Lower lobe of right lung (tissue), 2 donors: ENCODE measurements at regions not wholly inside any gene's neighbourhood (a gene's known extent, or its start where the extent isn't known, plus 50 kb on each side); places are given as distances from the start of the nearest gene placed in this dataset.
"Not testable (repeated sequence)": the region's sequence is repeated elsewhere in the genome, so short reads cannot be mapped to it uniquely, and the experiment has no call there.

Experiments
- ATAC-seq, 2 donors: fragments of 200-7000 bp; cut with Tn5 transposase; one replicate each; pipeline ENCODE4 v1.9.1; 2020 to 2022; ENCODE audit warnings: mild to moderate bottlenecking in 2 of 2, moderate library complexity in 2 of 2
- DNase-seq: peaks from one replicate; pipeline ENCODE4 v3.0.0-alpha.2; 2020
- H3K27ac ChIP-seq: fragments of 200-600 bp; one replicate; pipeline ENCODE4 v1.8.0; 2022
- H3K27me3 ChIP-seq: fragments of 200-600 bp; one replicate; pipeline ENCODE4 v1.8.0; 2022; ENCODE audit warnings: low read depth
- H3K36me3 ChIP-seq: fragments of 200-600 bp; one replicate; pipeline ENCODE4 v1.8.0; 2022; ENCODE audit warnings: mild to moderate bottlenecking
- H3K4me1 ChIP-seq: fragments of 200-600 bp; one replicate; pipeline ENCODE4 v1.8.0; 2022
- H3K4me3 ChIP-seq: fragments of 200-600 bp; one replicate; pipeline ENCODE4 v1.8.0; 2022; ENCODE audit warnings: mild to moderate bottlenecking
- H3K9me3 ChIP-seq: fragments of 200-600 bp; one replicate; pipeline ENCODE4 v1.8.0; 2022
- intact Hi-C: fragments of 100-400 bp; cut with DNase I; formaldehyde crosslinking; loops from one replicate; pipeline ENCODE4 v1.11.0; 2022
- TF ChIP-seq, protein P1 (sequence below): fragments of 200-600 bp; IDR thresholded peaks from one replicate; pipeline ENCODE4 v1.8.0; 2022; ENCODE audit warnings: antibody characterized with exemption, mild to moderate bottlenecking
- donor health status: DM: no; HTN: yes; CAD: no; lungs with severe emphysema.

DNA sequence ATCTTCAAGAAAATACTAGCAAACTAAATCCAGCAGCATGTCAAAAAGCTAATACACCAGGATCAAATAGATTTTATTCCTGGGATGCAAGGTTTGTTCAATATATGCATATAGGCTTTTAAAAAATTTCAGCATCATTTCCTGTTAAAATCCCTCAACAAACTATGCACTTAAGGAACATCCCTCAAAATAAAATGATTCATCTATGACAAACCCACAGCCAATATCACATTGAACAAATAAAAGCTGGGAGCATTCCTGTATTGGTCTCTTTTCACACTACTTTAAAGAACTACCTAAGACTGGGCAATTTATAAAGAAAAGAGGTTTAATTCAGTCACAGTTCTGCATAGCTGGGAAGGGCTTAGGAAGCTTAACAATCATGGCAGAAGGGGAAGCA is 726.7 kb downstream of the GRXCR1 start:
- H3K4me1 ChIP-seq: no peaks in the 10 kb centered on the region
- no peak overlapping the region for H3K4me3 ChIP-seq
- TF ChIP-seq, protein P1, sequence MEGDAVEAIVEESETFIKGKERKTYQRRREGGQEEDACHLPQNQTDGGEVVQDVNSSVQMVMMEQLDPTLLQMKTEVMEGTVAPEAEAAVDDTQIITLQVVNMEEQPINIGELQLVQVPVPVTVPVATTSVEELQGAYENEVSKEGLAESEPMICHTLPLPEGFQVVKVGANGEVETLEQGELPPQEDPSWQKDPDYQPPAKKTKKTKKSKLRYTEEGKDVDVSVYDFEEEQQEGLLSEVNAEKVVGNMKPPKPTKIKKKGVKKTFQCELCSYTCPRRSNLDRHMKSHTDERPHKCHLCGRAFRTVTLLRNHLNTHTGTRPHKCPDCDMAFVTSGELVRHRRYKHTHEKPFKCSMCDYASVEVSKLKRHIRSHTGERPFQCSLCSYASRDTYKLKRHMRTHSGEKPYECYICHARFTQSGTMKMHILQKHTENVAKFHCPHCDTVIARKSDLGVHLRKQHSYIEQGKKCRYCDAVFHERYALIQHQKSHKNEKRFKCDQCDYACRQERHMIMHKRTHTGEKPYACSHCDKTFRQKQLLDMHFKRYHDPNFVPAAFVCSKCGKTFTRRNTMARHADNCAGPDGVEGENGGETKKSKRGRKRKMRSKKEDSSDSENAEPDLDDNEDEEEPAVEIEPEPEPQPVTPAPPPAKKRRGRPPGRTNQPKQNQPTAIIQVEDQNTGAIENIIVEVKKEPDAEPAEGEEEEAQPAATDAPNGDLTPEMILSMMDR: no peak
- no peaks in the 10 kb centered on the region for H3K27me3 ChIP-seq
- ATAC-seq: no peak
- DNase-seq: no peak
- no peak overlapping the region for H3K27ac ChIP-seq
- intact Hi-C loops: no loop called here
- H3K9me3 ChIP-seq: no peaks in the 10 kb centered on the region
- H3K36me3 ChIP-seq: no peaks in the 10 kb centered on the region

DNA sequence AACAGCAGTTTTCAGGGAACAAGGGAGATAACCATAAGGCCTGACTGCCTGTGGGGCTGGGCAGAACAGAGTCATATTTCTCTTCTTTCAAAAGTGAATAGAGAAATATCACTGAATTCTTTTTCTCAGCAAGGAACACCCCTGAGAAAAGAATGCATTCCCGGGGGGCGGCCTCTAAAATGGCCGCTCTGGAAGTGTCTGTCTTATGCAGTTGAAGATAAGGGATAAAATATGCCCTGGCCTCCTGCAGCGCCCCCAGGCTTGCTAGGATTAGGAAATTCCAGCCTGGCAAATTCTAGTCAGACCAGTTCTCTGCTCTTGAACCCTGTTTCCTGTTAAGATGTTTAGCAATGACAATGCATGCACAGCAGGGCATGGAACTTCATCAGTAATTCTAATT is 745.4 kb downstream of the GRXCR1 start:
- H3K36me3 ChIP-seq, H3K27ac ChIP-seq, H3K4me3 ChIP-seq, intact Hi-C loops, DNase-seq, ATAC-seq, H3K27me3 ChIP-seq, H3K4me1 ChIP-seq: not testable (repeated sequence)
- peaks cover 12% of the 10 kb centered on the region for H3K9me3 ChIP-seq

DNA sequence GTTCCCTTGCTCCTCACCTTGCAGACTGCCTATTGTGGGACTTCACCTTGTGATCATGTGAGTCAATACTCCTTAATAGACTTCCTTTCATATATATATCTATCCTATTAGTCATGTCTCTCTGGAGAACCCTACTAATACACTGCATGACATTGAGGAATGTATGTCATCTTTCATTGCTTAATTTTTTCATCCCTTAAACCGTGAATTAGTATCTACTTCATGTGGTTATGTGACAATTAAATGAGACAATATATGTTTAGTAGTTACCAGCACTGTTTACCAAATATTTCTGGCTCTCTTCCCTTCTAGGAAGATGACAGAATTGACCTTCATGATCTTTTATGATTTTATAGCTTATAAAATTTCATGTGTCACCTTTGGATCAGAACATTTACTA is 759.5 kb downstream of the GRXCR1 start:
- TF ChIP-seq, protein P1: no peak
- Histone ChIP-seq H3K27me3 (no peaks in the 10 kb centered on the region), H3K4me1 (no peaks in the 10 kb centered on the region), H3K4me3 (no peak overlapping the region), H3K27ac (no peak overlapping the region), H3K9me3 (no peaks in the 10 kb centered on the region), H3K36me3 (no peaks in the 10 kb centered on the region)
- intact Hi-C loops: no loop called here
- DNase-seq: no peak
- no peak for ATAC-seq

DNA sequence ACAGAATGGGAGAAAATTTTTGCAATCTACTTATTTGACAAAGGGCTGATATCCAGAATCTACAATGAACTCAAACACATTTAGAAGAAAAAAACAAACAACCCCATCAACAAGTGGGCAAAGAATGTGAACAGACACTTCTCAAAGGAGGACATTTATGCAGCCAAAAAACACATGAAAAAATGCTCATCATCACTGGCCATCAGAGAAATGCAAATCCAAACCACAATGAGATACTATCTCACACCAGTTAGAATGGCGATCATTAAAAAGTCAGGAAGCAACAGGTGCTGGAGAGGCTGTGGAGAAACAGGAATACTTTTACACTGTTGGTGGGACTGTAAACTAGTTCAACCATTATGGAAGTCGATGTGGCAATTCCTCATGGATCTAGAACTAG is 767.0 kb downstream of the GRXCR1 start:
- ATAC-seq, DNase-seq, H3K4me3 ChIP-seq, H3K4me1 ChIP-seq, H3K27me3 ChIP-seq, H3K9me3 ChIP-seq, H3K27ac ChIP-seq, intact Hi-C loops, H3K36me3 ChIP-seq: not testable (repeated sequence)

DNA sequence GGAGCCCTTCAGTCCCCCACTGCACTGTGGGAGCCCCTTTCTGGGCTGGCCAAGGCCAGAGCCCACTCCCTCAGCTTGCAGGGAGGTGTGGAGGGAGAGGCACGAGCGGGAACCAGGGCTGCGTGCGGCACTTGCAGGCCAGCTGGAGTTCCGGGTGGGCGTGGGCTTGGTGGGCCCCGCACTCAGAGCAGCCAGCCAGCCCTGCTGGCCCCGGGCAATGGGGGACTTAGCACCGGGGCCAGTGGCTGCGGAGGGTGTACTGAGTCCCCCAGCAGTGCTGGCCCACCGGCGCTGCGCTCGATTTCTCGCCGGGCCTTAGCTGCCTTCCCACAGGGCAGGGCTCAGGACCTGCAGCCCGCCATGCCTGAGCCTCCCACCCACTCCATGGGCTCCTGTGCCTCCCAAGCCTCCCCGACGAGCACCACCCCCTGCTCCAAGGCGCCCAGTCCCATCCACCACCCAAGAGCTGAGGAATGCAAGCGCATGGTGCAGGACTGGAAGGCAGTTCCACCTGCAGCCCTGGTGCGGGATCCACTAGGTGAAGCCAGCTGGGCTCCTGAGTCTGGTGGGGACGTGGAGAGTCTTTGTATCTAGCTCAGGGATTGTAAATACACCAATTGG is 776.2 kb downstream of the KCTD8 start:
- DNase-seq, H3K36me3 ChIP-seq, H3K27ac ChIP-seq, H3K27me3 ChIP-seq, H3K9me3 ChIP-seq, intact Hi-C loops, H3K4me3 ChIP-seq, ATAC-seq, H3K4me1 ChIP-seq: not testable (repeated sequence)

DNA sequence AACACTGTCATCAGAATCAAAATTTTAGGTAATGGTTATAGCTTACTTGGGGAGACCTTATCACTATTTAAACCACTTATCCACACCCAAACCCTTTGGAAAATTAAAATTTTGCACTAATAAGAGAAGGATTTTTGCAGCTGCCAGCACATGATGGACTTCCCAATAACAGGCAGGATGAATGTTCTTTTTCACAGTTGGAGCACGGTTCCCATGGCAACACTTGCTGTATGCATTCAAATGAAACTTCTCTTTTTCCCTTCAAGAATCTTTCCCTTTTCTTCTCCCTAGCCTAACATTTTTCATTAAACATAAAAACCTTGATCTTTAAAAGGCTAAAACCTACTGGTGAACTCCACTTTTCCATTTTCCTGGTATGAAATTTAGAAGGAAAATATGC is 768.2 kb downstream of the KCTD8 start:
- Histone ChIP-seq H3K27ac (no peak overlapping the region), H3K9me3 (no peaks in the 10 kb centered on the region), H3K4me1 (no peaks in the 10 kb centered on the region), H3K4me3 (no peak overlapping the region), H3K27me3 (no peaks in the 10 kb centered on the region), H3K36me3 (no peaks in the 10 kb centered on the region)
- ATAC-seq: no peak
- no peak for DNase-seq
- TF ChIP-seq, protein P1: no peak
- intact Hi-C loops: no loop called here

DNA sequence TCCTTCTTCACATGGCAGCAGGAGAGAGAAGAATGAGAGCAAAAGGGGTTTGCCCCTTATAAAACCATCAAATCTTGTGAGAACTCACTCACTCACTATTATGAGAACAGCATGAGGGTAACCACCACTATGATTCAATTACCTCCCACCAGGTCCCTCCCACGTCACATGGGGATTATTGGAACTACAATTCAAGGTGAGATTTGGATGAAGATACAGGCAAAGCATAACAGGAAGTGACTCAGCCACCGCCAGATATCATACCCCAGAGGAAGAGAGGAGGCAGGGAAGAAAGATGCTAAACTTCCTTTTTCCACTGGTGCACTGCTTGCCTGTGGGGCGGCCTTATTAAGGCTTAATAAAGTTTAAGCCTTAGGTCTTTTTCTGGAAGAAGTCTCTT is 766.1 kb downstream of the KCTD8 start:
- Histone ChIP-seq H3K4me3 (no peak overlapping the region), H3K9me3 (no peaks in the 10 kb centered on the region), H3K27ac (no peak overlapping the region), H3K36me3 (no peaks in the 10 kb centered on the region), H3K4me1 (no peaks in the 10 kb centered on the region), H3K27me3 (no peaks in the 10 kb centered on the region)
- ATAC-seq: no peak
- TF ChIP-seq, protein P1: no peak
- intact Hi-C loops: no loop called here
- no peak for DNase-seq
